Panc1 (cell line): ENCODE measurements at regions not wholly inside any gene's neighbourhood (a gene's known extent, or its start where the extent isn't known, plus 50 kb on each side); places are given as distances from the start of the nearest gene placed in this dataset.

Source experiments
- ATAC-seq: fragments of 200-7000 bp; cut with Tn5 transposase; 2 replicates; pipeline ENCODE4 v1.9.1; 2020; ENCODE audit warnings: mild to moderate bottlenecking, moderate library complexity
- BruUV-seq: library from RNA; stranded (reverse); fragments of 400-500 nt; replicated peaks from 2 replicates; lab custom pipeline; 2021; lab: Mats Ljungman, UMichigan
- CTCF ChIA-PET: fragments of 300-600 bp; sonication (Branson Sonifier 250); formaldehyde crosslinking; loops from one replicate; lab custom pipeline; 2022; ENCODE audit warnings: antibody characterized with exemption; lab: Charles Lee
- POLR2A ChIA-PET: fragments of 300-600 bp; sonication (Branson Sonifier 250); formaldehyde crosslinking; loops from one replicate; lab custom pipeline; 2022; ENCODE audit warnings: antibody characterized with exemption; lab: Charles Lee
- DNase-seq: peaks from one replicate; pipeline ENCODE4 v3.0.0-alpha.2; 2010; ENCODE audit warnings: low read depth, low spot score
- H3K27ac ChIP-seq: 2 replicates; pipeline ENCODE4 v1.5.1; 2011; ENCODE audit warnings: mild to moderate bottlenecking, low read length, inconsistent platforms
- H3K27me3 ChIP-seq: fragments of 200-500 bp; sonication (Bioruptor generic); 2 replicates; pipeline ENCODE4 v1.6.0; 2014; ENCODE audit warnings: low read length, inconsistent platforms; ENCODE audit not compliant: control insufficient read depth, insufficient read depth
- H3K36me3 ChIP-seq: fragments of 200-500 bp; sonication (Bioruptor generic); 2 replicates; pipeline ENCODE4 v1.5.1; 2014; ENCODE audit warnings: inconsistent platforms, mild to moderate bottlenecking, low read length, moderate library complexity; ENCODE audit not compliant: control insufficient read depth, insufficient read depth
- H3K4me1 ChIP-seq: 2 replicates; pipeline ENCODE4 v1.5.1; 2011; ENCODE audit warnings: inconsistent platforms, mild to moderate bottlenecking, low read length, moderate library complexity; ENCODE audit not compliant: control insufficient read depth, insufficient read depth
- H3K4me3 ChIP-seq, 2 experiments: 2 replicates each; pipeline ENCODE4 v1.5.1; 2011 to 2012; ENCODE audit warnings: low read depth in 2 of 2, low read length in 2 of 2, mild to moderate bottlenecking in 2 of 2, inconsistent platforms in 1 of 2, moderate library complexity in 1 of 2
- H3K9me3 ChIP-seq: fragments of 200-500 bp; sonication (Bioruptor generic); 2 replicates; pipeline ENCODE4 v1.5.1; 2014; ENCODE audit warnings: low read depth, mild to moderate bottlenecking, inconsistent platforms, low read length, moderate library complexity; ENCODE audit not compliant: control insufficient read depth, insufficient read depth
- CTCF ChIP-seq: fragments of 450-650 bp; IDR thresholded peaks from 2 replicates; pipeline ENCODE4 v1.5.1; 2017; ENCODE audit warnings: mild to moderate bottlenecking
- POLR2AphosphoS5 ChIP-seq: IDR thresholded peaks from 2 replicates; pipeline ENCODE4 v1.6.1; 2012; ENCODE audit warnings: mild to moderate bottlenecking, low read depth, low read length, moderate library complexity
- REST ChIP-seq, 2 experiments: IDR thresholded peaks; 2 replicates each; pipeline ENCODE4 v1.6.1; 2011 to 2012; ENCODE audit warnings: low read depth in 2 of 2, control low read depth in 1 of 2, low read length in 1 of 2, mild to moderate bottlenecking in 1 of 2, moderate library complexity in 1 of 2; ENCODE audit not compliant: insufficient read depth in 1 of 2
- SIN3A ChIP-seq: IDR thresholded peaks from 2 replicates; pipeline ENCODE4 v1.6.1; 2012; ENCODE audit warnings: low read depth, mild to moderate bottlenecking, low read length, moderate library complexity, borderline replicate concordance; ENCODE audit not compliant: insufficient read depth
- TCF7L2 ChIP-seq: IDR thresholded peaks from 2 replicates; pipeline ENCODE4 v1.6.1; 2011; ENCODE audit warnings: mild to moderate bottlenecking, low read depth, low read length, inconsistent platforms
- in situ Hi-C: cut with HindIII; loops from 2 replicates; pipeline ENCODE4 v1.10.0; 2016; ENCODE audit warnings: low sequenced_read_pairs, low pct_unique_long_range_greater_than_20kb
- intact Hi-C: fragments of 100-400 bp; cut with micrococcal nuclease; formaldehyde crosslinking; loops from one replicate; pipeline ENCODE4 v1.10.0; 2022; ENCODE audit not compliant: unreplicated experiment

- ATAC-seq, result no peak
- intact Hi-C loops, result no loop called here
- no TSS peak for BruUV-seq
- DNase-seq, result no peak
- no peaks in the 10 kb centered on the region for H3K4me1 ChIP-seq
- H3K4me3 ChIP-seq, result no peak overlapping the region
- POLR2A ChIA-PET, result no interaction called here
- H3K9me3 ChIP-seq, result no peaks in the 10 kb centered on the region
- CTCF ChIA-PET, result no interaction called here
- H3K27me3 ChIP-seq, result no peaks in the 10 kb centered on the region
- no peak for TF ChIP-seq POLR2AphosphoS5
- peak; percentile 14; the same call in 1 of the 2 replicates for TF ChIP-seq CTCF
- no peaks in the 10 kb centered on the region for H3K36me3 ChIP-seq
- H3K27ac ChIP-seq, result no peak overlapping the region
- in situ Hi-C loops, result no loop called here
These were observed 67.7 kb upstream of the FAM9A start for GRCh38 chrX:8868906-8869305.

GRCh38 chrX:8868070-8868773 is 67.0 kb upstream of the FAM9A start:
- CTCF ChIA-PET, result no interaction called here
- intact Hi-C loops, result no loop called here
- H3K36me3 ChIP-seq, result no peaks in the 10 kb centered on the region
- no TSS peak for BruUV-seq
- no peak overlapping the region for H3K4me3 ChIP-seq
- ATAC-seq (no peak), DNase-seq (no peak)
- no peak overlapping the region for H3K27ac ChIP-seq
- TF ChIP-seq SIN3A, result no peak
- no peak for TF ChIP-seq REST (IDR thresholded peaks at IDR 0.05; ENCODE audit: insufficient read depth in 1 of 2, low read depth in 2 of 2, low read length in 1 of 2)
- no peak for TF ChIP-seq TCF7L2
- no peak for TF ChIP-seq CTCF
- no peak for TF ChIP-seq POLR2AphosphoS5
- H3K27me3 ChIP-seq, result no peaks in the 10 kb centered on the region
- in situ Hi-C loops, result no loop called here
- H3K4me1 ChIP-seq, result no peaks in the 10 kb centered on the region
- POLR2A ChIA-PET, result no interaction called here
- H3K9me3 ChIP-seq, result no peaks in the 10 kb centered on the region
